Skin of body (tissue), 2 donors: ENCODE measurements at regions not wholly inside any gene's neighbourhood (a gene's known extent, or its start where the extent isn't known, plus 50 kb on each side); places are given as distances from the start of the nearest gene placed in this dataset. TPM values are rescaled to one million over a fixed set of nuclear protein-coding genes. Genes with fewer than 3 reads are reported as not detected.

Source experiments
- DNase-seq: peaks from one replicate; lab custom pipeline; 2025; lab: John Stamatoyannopoulos, UW
- small RNA-seq: library from RNA; depleted of rRNA; stranded (forward); fragments of <200 nt; gene quantifications from one replicate; pipeline ENCODE3, GENCODE V24; 2014; ENCODE audit warnings: low replicate concordance

DNA sequence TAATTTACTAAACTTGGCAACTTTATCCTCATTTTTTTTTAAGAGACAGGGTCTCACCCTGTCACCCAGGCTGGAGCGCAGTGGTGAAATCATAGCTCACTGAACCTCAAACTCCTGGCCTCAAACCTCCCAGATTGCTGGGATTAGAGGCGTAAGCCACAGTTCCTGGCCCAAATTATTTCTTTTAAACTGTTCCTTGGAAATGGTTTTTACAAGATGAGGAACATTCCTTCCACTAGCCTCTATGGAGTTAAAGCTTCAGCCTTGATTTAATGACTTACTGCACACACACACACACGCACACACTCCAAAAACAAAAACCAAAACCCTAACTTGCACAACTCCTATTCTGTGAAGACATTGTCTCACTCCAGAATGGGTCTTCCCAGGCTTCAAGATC lies 77.2 kb upstream of the TARS1 start:
- DNase-seq: no peak

DNA sequence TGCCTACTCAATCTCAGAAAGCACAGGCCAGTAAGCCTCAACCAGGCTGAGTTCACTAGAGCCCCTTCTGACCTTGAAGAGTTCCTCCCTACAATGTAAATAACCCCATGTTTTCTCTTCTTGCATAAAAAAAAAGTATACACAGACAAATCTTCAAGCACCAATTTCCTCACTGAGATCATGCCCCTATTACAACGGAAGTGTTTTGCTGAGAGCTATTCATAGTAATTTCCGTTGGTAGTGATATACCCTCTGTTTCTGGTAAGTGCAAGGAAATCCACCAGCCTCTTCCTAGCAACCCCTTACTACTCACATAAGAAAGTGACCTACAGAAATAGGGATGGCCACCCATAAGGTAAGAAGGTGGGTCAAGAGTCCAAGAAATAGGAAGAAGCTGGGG lies 76.4 kb upstream of the TARS1 start:
- DNase-seq: no peak

DNA sequence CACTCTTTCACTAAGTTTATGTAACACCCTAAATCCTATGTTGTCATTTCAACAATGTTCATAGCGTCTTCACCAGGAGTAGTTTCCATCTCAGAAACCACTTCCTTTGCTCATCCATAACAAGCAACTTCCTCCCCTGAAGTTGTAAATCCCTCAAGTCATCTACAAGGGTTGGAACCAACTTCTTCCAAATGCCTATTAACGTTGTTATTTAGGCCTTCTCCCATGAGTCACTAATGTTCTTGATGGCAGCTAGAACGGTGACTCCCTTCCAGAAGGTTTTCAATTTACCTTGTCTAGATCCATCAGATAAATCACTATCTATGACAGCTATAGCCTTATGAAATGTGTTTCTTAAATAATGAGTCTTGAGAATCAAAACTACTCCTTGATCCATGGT lies 73.3 kb upstream of the TARS1 start:
- no peak for DNase-seq

DNA sequence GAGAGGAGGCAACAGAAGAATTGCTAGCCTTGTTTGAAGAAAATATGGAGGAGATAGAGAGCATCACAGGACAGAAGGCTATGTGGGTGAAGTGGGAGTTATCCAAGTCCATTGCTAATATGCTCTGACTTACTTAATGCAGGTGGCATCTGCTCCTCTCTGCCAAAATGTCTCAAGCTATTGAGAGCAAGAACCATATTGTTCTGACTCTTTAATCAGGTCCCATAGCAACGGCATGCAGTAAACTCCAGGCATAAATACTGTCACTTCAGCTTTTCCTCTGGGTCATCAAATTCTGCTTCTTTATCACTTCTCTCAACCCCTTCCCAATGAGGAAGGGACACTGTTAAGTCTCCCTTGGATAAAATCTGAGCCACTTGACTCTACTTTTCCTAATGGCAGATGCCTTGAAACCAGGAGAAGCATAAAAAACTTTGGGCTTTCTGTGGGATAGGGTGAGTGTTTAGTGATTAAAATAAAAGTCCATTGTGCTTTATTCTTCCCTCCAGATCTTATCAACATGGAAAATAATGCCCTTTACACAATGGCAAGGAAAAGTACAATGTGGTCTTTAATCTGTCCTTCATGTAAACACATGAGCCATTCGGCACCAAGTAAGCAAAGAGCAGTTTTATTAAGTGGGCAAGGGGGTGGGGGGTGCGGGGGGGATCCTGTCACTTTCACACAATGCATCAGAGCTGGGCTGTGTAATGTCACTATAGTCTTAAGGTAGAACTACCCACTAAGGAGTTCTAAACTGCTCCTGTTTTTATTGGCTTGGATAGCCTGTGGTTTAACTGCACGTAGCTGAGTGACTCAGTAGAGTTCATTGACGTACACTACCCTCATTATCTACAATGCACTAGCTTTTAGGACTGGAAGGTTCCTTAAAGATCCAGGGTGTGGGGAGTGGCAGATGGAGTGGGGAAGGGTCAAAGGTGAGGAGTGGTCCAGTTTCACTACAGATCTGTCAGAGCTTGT lies 71.0 kb upstream of the TARS1 start:
- DNase-seq: no peak

DNA sequence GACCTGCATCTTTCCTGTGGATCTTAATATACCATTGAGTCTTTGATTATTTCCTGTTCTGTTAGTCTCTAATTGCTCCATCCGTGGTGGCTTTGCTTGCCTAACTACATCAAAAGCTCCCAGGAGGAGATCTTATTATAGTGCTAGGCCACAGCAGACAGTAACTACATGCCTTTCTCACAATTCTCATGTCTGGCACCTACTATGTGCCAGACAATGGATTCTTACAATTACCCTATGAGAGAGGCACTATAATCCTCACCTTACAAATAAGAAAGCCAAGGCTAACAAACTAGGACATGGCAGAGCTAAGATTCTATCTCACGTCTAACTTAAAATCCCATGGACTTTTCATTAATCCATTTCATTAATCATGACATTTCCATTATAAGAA lies 70.3 kb upstream of the TARS1 start:
- DNase-seq: no peak

DNA sequence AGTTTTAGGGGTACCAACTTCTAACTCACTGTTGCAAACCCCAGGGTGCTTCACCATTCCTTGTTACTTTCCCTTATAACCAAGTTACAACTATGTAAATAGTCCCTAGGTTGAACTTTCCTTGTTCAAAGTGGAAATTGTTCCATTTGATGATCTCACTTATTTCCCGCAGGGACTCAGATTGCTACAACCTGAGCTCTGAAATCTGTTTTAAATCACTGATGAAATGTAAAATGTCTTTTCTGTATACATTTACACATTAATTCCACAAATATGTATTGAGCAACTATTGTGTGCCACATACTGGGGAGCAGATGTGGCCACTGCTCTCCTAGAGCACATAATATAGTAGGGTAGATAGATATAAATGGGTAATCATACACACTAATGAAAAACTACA lies 69.1 kb upstream of the TARS1 start:
- DNase-seq: no peak

DNA sequence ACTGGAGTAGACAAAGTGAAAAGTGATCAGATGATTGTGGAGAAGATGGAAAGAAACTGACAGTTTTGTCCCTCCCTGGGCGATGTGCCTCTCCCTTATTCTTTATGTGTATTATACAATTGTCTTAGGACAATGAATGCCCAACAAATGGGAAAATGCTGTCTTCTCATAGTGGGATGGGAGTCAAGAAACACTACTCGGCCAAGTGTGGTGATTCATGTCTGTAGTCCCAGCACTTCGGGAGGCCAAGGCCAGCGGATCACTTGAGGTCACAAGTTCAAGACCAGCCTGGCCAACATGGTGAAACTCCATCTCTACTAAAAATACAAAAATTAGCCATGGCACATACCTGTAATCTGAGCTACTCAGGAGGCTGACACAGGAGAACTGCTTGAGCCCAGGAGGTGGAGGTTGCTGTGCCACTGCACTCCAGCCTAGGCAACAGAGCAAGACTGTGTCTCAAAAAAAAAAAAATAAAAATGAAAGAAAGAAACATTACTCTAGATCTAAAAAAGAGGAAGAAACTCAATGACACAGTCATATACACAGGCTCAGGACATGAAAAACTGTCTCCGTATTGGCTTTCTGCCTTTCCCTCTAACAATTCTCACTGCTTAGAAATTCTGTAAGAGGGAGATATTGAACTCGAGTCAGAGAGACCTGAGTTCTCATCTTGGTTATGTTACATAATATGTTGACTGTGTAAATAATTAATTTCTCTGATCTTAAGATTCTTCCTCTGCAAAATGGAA lies 67.9 kb upstream of the TARS1 start:
- no peak for DNase-seq

DNA sequence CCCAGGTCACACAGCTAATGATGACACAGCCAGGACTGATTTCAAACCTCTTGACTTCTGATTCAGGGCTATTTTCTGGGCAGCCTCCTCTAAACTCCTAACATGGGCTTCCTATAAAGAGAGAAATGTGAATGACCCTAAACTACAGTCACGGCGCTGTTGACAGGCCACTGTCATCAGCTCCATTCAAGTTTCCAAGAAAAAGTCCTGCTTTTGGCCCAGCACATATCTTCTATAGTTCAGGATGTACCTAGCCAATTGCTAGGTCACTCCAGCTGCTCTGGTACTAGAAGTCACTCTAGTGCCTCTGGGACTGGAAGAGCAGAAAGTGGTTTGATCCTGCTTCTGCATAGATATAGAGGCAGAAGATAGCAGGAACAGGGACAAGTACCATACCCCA lies 64.9 kb upstream of the TARS1 start:
- no peak for DNase-seq

DNA sequence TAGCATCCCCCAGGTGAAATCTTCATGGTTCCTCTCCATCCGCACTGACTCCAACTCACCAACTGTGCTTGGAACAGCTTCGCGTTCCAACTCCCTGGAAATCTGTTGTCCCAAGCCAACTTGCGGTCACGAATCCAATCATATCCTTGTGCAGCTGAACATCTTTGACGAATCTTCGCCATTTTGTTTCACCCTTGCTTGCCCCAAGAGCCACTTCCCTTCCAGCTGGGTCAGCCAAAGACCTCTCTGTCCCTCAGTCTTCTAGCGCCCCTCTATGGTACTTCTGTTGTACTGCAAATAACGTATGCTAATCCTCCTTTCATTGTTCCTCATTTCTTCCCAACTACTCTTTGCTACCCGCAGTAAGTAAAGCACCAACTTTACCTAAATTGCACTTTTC lies 61.0 kb upstream of the TARS1 start:
- no peak for DNase-seq

DNA sequence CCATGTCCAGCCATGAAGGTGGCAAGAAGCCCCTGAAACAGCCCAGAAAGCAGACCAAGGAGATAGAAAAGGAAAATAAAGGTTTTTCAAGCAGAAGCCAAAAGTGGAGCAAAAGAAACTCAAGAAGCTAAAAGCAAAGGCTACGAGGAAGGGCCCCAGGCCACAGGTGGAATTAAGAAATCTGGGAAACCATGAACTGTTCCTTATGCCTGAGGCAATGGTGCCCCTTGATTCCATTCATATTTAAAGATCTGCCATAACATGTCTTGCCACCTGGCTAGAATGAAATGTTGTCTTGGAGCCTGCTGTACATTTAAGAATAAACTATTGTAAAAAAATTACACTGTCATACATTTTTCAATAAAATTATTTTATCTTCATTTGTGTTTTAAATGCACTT lies 59.5 kb upstream of the TARS1 start:
- DNase-seq: no peak

Small RNA genes in the stretch of these regions (small RNA-seq; reads per million reads assigned to genes)
- not detected for gene AC010343.2
- gene AC025459.1: not detected
